NOMO-1 treated with dmso at 0.1 percent for 144 hours (cell line): ENCODE measurements at regions not wholly inside any gene's neighbourhood (a gene's known extent, or its start where the extent isn't known, plus 50 kb on each side); places are given as distances from the start of the nearest gene placed in this dataset.
A peak's percentile ranks its signal among the peaks of the same experiment; 100 is the strongest.

Experiments used
- DNase-seq: peaks from one replicate; lab custom pipeline; 2025; ENCODE audit not compliant: unreplicated experiment; lab: John Stamatoyannopoulos, UW

- no peak for DNase-seq
These were observed 296.5 kb upstream of the AZI2 start for GRCh38 chr3:28645149-28645548.

GRCh38 chr3:28646435-28646834, 297.8 kb upstream of the AZI2 start:
- DNase-seq = no peak

GRCh38 chr3:28649266-28649665, 300.6 kb upstream of the AZI2 start:
- no peak for DNase-seq

- DNase-seq = no peak
These were observed 302.5 kb upstream of the AZI2 start for GRCh38 chr3:28651159-28651558.

GRCh38 chr3:28664123-28664522, 315.5 kb upstream of the AZI2 start:
- no peak for DNase-seq

GRCh38 chr3:28667646-28668621, 319.3 kb upstream of the AZI2 start:
- DNase-seq = peak; percentile 17

GRCh38 chr3:28669870-28670269, 321.2 kb upstream of the AZI2 start:
- DNase-seq = no peak

- no peak for DNase-seq
These were observed 323.8 kb upstream of the AZI2 start for GRCh38 chr3:28672406-28672805.

GRCh38 chr3:28673446-28673845, 324.8 kb upstream of the AZI2 start:
- no peak for DNase-seq

GRCh38 chr3:28674212-28674611, 325.6 kb upstream of the AZI2 start:
- no peak for DNase-seq

- DNase-seq = no peak
These were observed 329.0 kb upstream of the AZI2 start for GRCh38 chr3:28677581-28677980.

GRCh38 chr3:28678086-28678485, 329.5 kb upstream of the AZI2 start:
- DNase-seq = no peak

GRCh38 chr3:28680050-28680449, 331.4 kb upstream of the AZI2 start:
- no peak for DNase-seq

- DNase-seq = no peak
These were observed 333.5 kb upstream of the AZI2 start for GRCh38 chr3:28682121-28682520.

GRCh38 chr3:28690176-28690575, 341.6 kb upstream of the AZI2 start:
- DNase-seq = no peak

- DNase-seq = no peak
These were observed 350.1 kb upstream of the AZI2 start for GRCh38 chr3:28698706-28699105.

- DNase-seq = no peak
These were observed 350.7 kb upstream of the AZI2 start for GRCh38 chr3:28699283-28699682.

- DNase-seq = no peak
These were observed 352.1 kb upstream of the AZI2 start for GRCh38 chr3:28700728-28701127.

GRCh38 chr3:28703843-28704242, 355.2 kb upstream of the AZI2 start:
- no peak for DNase-seq

GRCh38 chr3:28711293-28711692, 362.7 kb upstream of the AZI2 start:
- no peak for DNase-seq

GRCh38 chr3:28716939-28717338, 368.3 kb upstream of the AZI2 start:
- DNase-seq = no peak

GRCh38 chr3:28718074-28718849, 369.6 kb upstream of the AZI2 start:
- no peak for DNase-seq
